Activated naive CD8-positive, alpha-beta T cell treated with anti-CD3 and anti-CD28 coated beads, Interleukin-2, amount 50 U/mL, for 24 hours (primary cell): ENCODE measurements at regions not wholly inside any gene's neighbourhood (a gene's known extent, or its start where the extent isn't known, plus 50 kb on each side); places are given as distances from the start of the nearest gene placed in this dataset.

ENCODE experiments used
- ATAC-seq: fragments of 150-1000 bp; cut with Tn5 transposase; one replicate; pipeline ENCODE4 v1.10.0; 2021
- DNase-seq: peaks from one replicate; pipeline ENCODE4 v3.0.0; 2021
- H3K27ac Mint-ChIP-seq: one replicate; pipeline ENCODE4 v1.8.0; 2021; ENCODE audit warnings: mild to moderate bottlenecking, mixed read lengths
- H3K27me3 Mint-ChIP-seq: one replicate; pipeline ENCODE4 v1.8.0; 2021; ENCODE audit warnings: mixed read lengths
- H3K36me3 Mint-ChIP-seq: one replicate; pipeline ENCODE4 v1.8.0; 2021; ENCODE audit warnings: low read depth, mixed read lengths
- H3K4me1 Mint-ChIP-seq: one replicate; pipeline ENCODE4 v1.8.0; 2021; ENCODE audit warnings: mixed read lengths
- H3K4me3 Mint-ChIP-seq: one replicate; pipeline ENCODE4 v1.8.0; 2021; ENCODE audit warnings: mild to moderate bottlenecking, moderate library complexity, mixed read lengths
- H3K9me3 Mint-ChIP-seq: one replicate; pipeline ENCODE4 v1.8.0; 2021; ENCODE audit warnings: mixed read lengths

- Mint-ChIP-seq H3K9me3 (no peaks in the 10 kb centered on the region), H3K4me1 (peaks cover 27% of the 10 kb centered on the region), H3K36me3 (no peaks in the 10 kb centered on the region), H3K27ac (no peak overlapping the region), H3K4me3 (peak overlapping the region; percentile 22), H3K27me3 (peaks cover 46% of the 10 kb centered on the region)
- no peak for DNase-seq
- no peak for ATAC-seq
Observed at GRCh38 chr3:124584245-124584551, 146.1 kb upstream of the UMPS start.

- DNase-seq (peak; percentile 26), ATAC-seq (peak; percentile 61)
- H3K36me3 Mint-ChIP-seq: no peaks in the 10 kb centered on the region
- peak overlapping the region; percentile 80 for H3K4me3 Mint-ChIP-seq
- H3K27me3 Mint-ChIP-seq: peaks cover 46% of the 10 kb centered on the region
- peak overlapping the region; percentile 21 for H3K27ac Mint-ChIP-seq
- H3K9me3 Mint-ChIP-seq: no peaks in the 10 kb centered on the region
- H3K4me1 Mint-ChIP-seq: peaks cover 27% of the 10 kb centered on the region
Observed at GRCh38 chr3:124584552-124585391, 145.5 kb upstream of the UMPS start.

- peak overlapping the region; percentile 80 for H3K4me3 Mint-ChIP-seq
- ATAC-seq: no peak
- H3K27me3 Mint-ChIP-seq: peaks cover 52% of the 10 kb centered on the region
- peaks cover 27% of the 10 kb centered on the region for H3K4me1 Mint-ChIP-seq
- no peaks in the 10 kb centered on the region for H3K36me3 Mint-ChIP-seq
- H3K9me3 Mint-ChIP-seq: no peaks in the 10 kb centered on the region
- H3K27ac Mint-ChIP-seq: no peak overlapping the region
- DNase-seq: no peak
Observed at GRCh38 chr3:124586126-124587052, 143.9 kb upstream of the UMPS start.

GRCh38 chr3:124587053-124587408 is 143.2 kb upstream of the UMPS start:
- H3K9me3 Mint-ChIP-seq: no peaks in the 10 kb centered on the region
- ATAC-seq (no peak), DNase-seq (no peak)
- no peaks in the 10 kb centered on the region for H3K36me3 Mint-ChIP-seq
- H3K4me3 Mint-ChIP-seq: no peak overlapping the region
- H3K4me1 Mint-ChIP-seq: peaks cover 31% of the 10 kb centered on the region
- H3K27ac Mint-ChIP-seq: no peak overlapping the region
- peaks cover 53% of the 10 kb centered on the region for H3K27me3 Mint-ChIP-seq

GRCh38 chr3:124588036-124588435 is 142.2 kb upstream of the UMPS start:
- no peaks in the 10 kb centered on the region for H3K36me3 Mint-ChIP-seq
- peaks cover 38% of the 10 kb centered on the region for H3K4me1 Mint-ChIP-seq
- H3K27me3 Mint-ChIP-seq: peaks cover 55% of the 10 kb centered on the region
- H3K4me3 Mint-ChIP-seq: no peak overlapping the region
- no peaks in the 10 kb centered on the region for H3K9me3 Mint-ChIP-seq
- H3K27ac Mint-ChIP-seq: no peak overlapping the region
- no peak for ATAC-seq
- DNase-seq: no peak

GRCh38 chr3:124588794-124589193 is 141.5 kb upstream of the UMPS start:
- no peak overlapping the region for H3K27ac Mint-ChIP-seq
- peaks cover 48% of the 10 kb centered on the region for H3K27me3 Mint-ChIP-seq
- no peak overlapping the region for H3K4me3 Mint-ChIP-seq

GRCh38 chr3:124591699-124592098 is 138.6 kb upstream of the UMPS start:
- peaks cover 28% of the 10 kb centered on the region for H3K27me3 Mint-ChIP-seq
- no peaks in the 10 kb centered on the region for H3K9me3 Mint-ChIP-seq
- H3K4me1 Mint-ChIP-seq: peaks cover 30% of the 10 kb centered on the region
- no peak overlapping the region for H3K4me3 Mint-ChIP-seq
- DNase-seq: no peak
- no peaks in the 10 kb centered on the region for H3K36me3 Mint-ChIP-seq
- no peak overlapping the region for H3K27ac Mint-ChIP-seq
- ATAC-seq: no peak

More at GRCh38 chr3:124588794-124589193, 141.5 kb upstream of the UMPS start:
- Mint-ChIP-seq H3K9me3 (no peaks in the 10 kb centered on the region), H3K36me3 (no peaks in the 10 kb centered on the region), H3K4me1 (peaks cover 45% of the 10 kb centered on the region)
- ATAC-seq: peak; percentile 21
- DNase-seq: no peak

GRCh38 chr3:124592658-124593441 is 137.4 kb upstream of the UMPS start:
- DNase-seq (peak; percentile 5), ATAC-seq (peak; percentile 75)
- H3K9me3 Mint-ChIP-seq: no peaks in the 10 kb centered on the region
- H3K4me1 Mint-ChIP-seq: peaks cover 30% of the 10 kb centered on the region
- H3K27me3 Mint-ChIP-seq: peaks cover 27% of the 10 kb centered on the region
- no peak overlapping the region for H3K4me3 Mint-ChIP-seq
- no peak overlapping the region for H3K27ac Mint-ChIP-seq
- no peaks in the 10 kb centered on the region for H3K36me3 Mint-ChIP-seq

GRCh38 chr3:124593442-124593829 is 136.8 kb upstream of the UMPS start:
- Mint-ChIP-seq H3K4me1 (peaks cover 27% of the 10 kb centered on the region), H3K4me3 (no peak overlapping the region), H3K36me3 (no peaks in the 10 kb centered on the region), H3K9me3 (no peaks in the 10 kb centered on the region), H3K27ac (no peak overlapping the region), H3K27me3 (peaks cover 24% of the 10 kb centered on the region)
- ATAC-seq (no peak), DNase-seq (no peak)

GRCh38 chr3:124594581-124594980 is 135.7 kb upstream of the UMPS start:
- no peaks in the 10 kb centered on the region for H3K36me3 Mint-ChIP-seq
- ATAC-seq (no peak), DNase-seq (no peak)
- H3K27ac Mint-ChIP-seq: no peak overlapping the region
- peaks cover 19% of the 10 kb centered on the region for H3K4me1 Mint-ChIP-seq
- H3K4me3 Mint-ChIP-seq: no peak overlapping the region
- H3K9me3 Mint-ChIP-seq: no peaks in the 10 kb centered on the region
- peaks cover 20% of the 10 kb centered on the region for H3K27me3 Mint-ChIP-seq

GRCh38 chr3:124597273-124597672 is 133.0 kb upstream of the UMPS start:
- Mint-ChIP-seq H3K27me3 (peaks cover 16% of the 10 kb centered on the region), H3K4me3 (no peak overlapping the region), H3K4me1 (peaks cover 15% of the 10 kb centered on the region), H3K36me3 (no peaks in the 10 kb centered on the region), H3K27ac (no peak overlapping the region), H3K9me3 (no peaks in the 10 kb centered on the region)
- ATAC-seq (no peak), DNase-seq (no peak)

GRCh38 chr3:124597979-124598378 is 132.3 kb upstream of the UMPS start:
- H3K27ac Mint-ChIP-seq: no peak overlapping the region
- no peaks in the 10 kb centered on the region for H3K9me3 Mint-ChIP-seq
- ATAC-seq (no peak), DNase-seq (no peak)
- H3K36me3 Mint-ChIP-seq: no peaks in the 10 kb centered on the region
- peaks cover 8% of the 10 kb centered on the region for H3K4me1 Mint-ChIP-seq
- peaks cover 12% of the 10 kb centered on the region for H3K27me3 Mint-ChIP-seq
- H3K4me3 Mint-ChIP-seq: no peak overlapping the region

- Mint-ChIP-seq H3K27me3 (peaks cover 12% of the 10 kb centered on the region), H3K9me3 (no peaks in the 10 kb centered on the region), H3K36me3 (no peaks in the 10 kb centered on the region), H3K4me3 (no peak overlapping the region), H3K27ac (no peak overlapping the region), H3K4me1 (no peaks in the 10 kb centered on the region)
- ATAC-seq (no peak), DNase-seq (no peak)
Observed at GRCh38 chr3:124599147-124599765, 131.0 kb upstream of the UMPS start.
